LNCAP (cell line): ENCODE measurements at regions not wholly inside any gene's neighbourhood (a gene's known extent, or its start where the extent isn't known, plus 50 kb on each side); places are given as distances from the start of the nearest gene placed in this dataset.

Source experiments
- TF ChIP-seq, protein P1 (sequence below): fragments of 450-650 bp; IDR thresholded peaks from 2 replicates; pipeline ENCODE4 v1.5.1; 2017; ENCODE audit warnings: mild to moderate bottlenecking

DNA sequence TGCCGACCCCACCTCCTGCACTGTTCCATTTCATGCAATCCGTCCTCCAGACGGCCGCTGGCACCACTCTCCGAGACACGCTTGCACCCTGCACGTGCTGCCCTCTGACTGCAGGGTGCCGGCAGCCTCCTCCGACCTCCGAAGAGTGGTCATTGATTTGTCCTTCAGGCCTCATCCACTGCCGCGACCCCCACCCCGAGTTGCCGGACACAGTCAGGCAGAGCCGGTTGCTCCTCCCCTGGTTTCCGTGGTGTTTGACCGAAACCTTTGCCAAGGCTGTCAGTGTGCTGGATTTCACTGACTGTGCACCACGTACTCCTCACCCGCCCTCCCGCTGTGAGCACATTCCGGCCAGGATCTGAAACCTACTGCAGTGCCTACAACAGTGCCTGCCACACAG is 156.4 kb upstream of the PDE10A start:
- TF ChIP-seq, protein P1, sequence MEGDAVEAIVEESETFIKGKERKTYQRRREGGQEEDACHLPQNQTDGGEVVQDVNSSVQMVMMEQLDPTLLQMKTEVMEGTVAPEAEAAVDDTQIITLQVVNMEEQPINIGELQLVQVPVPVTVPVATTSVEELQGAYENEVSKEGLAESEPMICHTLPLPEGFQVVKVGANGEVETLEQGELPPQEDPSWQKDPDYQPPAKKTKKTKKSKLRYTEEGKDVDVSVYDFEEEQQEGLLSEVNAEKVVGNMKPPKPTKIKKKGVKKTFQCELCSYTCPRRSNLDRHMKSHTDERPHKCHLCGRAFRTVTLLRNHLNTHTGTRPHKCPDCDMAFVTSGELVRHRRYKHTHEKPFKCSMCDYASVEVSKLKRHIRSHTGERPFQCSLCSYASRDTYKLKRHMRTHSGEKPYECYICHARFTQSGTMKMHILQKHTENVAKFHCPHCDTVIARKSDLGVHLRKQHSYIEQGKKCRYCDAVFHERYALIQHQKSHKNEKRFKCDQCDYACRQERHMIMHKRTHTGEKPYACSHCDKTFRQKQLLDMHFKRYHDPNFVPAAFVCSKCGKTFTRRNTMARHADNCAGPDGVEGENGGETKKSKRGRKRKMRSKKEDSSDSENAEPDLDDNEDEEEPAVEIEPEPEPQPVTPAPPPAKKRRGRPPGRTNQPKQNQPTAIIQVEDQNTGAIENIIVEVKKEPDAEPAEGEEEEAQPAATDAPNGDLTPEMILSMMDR: no peak

DNA sequence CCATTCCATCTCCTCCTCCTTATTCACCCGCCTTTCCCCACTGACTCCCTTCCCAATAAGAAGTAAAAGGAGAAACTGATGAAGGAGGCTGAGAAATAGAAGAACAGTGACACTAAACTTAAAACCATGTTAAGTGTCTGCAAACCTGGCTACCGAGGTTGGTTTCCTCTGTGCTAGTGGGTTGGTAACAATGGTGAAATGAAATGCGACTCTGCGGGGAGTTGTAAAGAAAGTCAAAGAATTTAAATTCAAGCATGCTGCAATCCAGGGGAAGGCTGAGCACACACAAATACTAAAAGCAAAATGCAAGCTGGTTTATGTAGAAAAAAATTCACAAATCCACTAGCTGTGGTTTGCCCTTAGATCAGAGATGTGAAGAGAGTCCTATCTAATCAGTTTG is 155.2 kb upstream of the PDE10A start:
- TF ChIP-seq, protein P1: no peak

DNA sequence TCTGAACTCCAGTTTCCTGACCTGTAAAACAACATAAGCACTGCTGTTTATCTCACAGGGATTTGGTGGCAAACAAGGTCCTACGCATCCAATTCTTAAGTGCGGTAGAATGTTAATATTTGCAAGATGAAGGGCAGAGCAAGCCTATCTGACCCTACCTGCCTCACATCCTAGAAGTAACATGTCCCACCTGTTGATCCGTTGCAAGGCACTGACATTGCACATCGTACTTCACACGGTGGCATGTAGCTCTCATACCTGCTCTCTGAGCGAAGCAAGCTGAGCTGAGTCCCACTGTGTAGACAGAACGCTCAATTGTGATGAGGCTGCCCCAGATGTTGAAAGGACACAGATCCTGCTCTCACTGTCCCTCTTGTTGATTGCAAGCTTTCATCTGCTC is 154.7 kb upstream of the PDE10A start:
- TF ChIP-seq, protein P1: no peak

DNA sequence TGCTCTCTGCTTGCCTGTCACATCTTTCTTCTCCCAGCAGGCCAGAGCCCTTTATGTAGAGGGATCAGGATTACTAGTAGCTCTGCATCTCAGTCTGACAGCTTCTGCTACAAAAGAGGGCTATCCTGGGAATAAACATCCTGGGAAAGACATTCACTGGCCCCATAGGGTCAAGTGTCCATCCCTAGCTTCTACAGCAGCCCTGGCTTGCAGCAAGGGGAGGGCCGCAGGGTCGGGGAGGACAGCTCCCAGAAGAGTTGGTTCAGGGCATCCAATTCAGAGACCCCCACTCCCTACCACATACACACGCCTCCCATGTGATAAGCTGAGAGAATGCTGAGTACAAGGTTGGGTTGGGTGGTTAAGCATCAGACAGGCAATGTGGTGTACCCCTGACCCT is 154.1 kb upstream of the PDE10A start:
- TF ChIP-seq, protein P1: no peak

DNA sequence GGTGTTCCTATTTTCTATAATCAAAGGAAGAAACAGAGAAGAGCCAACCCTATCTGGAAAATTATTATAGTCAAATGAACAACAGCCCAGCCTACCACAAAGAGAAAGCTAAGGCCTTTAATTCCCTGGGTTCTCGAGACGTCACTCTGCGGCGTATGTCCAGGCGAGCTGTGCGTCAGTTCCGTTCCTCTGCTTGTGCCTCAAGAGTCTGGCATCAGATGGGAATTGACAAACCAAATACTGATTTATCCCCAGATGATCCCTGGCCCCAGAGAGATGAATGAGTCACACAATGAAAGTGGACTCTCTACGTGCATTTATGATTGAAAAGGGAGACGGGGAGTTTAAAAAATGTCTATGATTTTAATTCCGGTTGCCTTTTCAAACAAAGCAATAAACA is 151.6 kb upstream of the PDE10A start:
- TF ChIP-seq, protein P1: no peak

DNA sequence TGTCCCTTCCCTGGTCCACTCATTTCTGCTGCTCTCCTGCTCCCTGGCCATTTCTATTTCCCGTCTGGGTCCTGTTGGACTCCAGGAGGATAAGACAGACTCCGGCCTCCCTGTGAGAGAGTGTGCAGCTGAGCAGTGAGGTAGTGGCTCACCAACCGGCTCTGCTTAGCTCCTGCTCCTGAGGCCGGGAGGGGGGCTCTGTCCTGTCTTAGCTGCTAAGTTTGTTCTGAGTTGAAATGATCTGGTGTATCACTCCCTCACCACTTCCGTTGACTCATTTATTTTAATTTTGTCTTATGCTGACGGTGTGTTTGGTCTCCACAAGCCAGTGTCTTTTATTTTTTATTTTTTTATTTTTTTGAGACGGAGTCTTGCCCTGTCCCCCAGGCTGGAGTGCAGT is 148.5 kb upstream of the PDE10A start:
- TF ChIP-seq, protein P1: no peak

DNA sequence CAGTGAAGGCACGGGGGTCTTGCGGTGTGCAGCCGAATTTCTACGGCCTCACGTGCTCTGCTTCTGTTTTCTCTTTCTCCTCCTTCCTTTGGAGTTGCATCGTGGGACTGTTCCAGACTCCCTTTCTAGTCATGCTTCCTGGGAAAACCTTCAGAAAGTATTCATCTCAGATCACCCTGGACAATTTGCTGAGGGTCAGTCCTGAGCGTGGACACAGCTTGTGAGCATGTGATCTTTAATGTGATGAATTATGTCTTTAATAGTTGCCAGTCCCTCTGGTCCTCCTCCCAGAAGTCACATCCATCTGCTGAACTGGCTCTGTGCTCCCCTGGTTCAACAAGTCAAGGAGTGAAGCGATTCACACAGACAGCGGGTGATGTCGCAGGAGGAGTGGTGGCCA is 145.0 kb upstream of the PDE10A start:
- TF ChIP-seq, protein P1: no peak

DNA sequence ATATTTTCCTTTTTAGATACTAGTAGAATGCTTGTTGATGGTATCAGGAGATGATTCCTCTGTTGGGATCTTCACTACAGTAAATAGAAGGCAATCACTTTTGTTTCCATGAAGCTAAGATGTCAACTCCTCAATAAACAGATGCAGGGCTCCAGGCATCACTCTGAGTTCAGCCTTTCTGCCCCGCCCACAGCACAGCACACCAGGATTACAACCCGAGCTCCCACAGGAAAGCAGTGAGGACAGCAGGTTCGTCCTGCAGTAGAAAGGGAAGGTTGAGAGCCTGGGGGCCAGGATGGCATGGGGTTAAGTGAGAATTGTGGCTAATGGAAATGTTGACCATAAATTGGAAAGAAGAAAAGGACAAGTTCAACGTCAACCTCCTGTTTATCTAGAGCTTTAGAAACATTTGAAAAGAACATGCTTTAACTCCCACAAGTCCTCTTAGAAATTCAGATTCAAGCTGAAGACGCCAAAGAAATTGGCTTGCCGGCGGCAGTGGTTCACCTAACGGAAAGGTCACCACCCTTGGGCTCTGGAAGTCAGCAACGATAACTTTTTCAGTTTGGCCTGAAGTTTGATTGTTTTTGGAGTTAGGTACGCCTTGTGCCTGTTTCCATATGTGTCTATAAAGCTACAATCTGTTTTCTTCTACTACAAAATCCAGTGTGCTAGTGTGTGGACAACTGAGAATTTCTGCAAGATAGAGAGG is 144.4 kb upstream of the PDE10A start:
- TF ChIP-seq, protein P1: no peak
